Erythroblast (primary cell): ENCODE measurements at regions not wholly inside any gene's neighbourhood (a gene's known extent, or its start where the extent isn't known, plus 50 kb on each side); places are given as distances from the start of the nearest gene placed in this dataset.

Source experiments
- GATA1 ChIP-seq: IDR thresholded peaks from 2 replicates; pipeline ENCODE4 v1.6.1; 2011; ENCODE audit warnings: low read depth, mild to moderate bottlenecking, control low read depth, low read length, moderate library complexity
- POLR2A ChIP-seq: IDR thresholded peaks from 2 replicates; pipeline ENCODE4 v1.6.1; 2011; ENCODE audit warnings: mild to moderate bottlenecking, low read length

DNA sequence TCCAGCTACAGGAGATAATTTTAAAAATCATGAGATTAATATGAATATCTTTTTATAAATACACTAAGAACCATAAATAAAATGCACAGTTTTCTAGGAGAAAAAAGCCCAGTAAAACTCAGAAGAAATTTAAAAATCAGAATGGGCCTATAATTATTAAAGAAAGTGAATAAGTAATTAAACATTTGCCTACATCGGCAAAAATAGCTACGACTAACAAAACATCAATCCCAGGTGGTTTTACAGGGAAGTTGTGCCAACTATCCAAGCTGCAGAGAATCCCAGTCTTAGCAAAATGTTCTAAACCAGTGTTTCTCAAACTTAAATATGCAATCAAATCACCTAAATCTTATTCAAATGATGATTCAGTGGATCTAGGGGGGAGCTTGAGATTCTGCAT, 180.0 kb downstream of the TRIM29 start:
- TF ChIP-seq POLR2A (no peak), GATA1 (no peak)
